ENCODE measurements at regions not wholly inside any gene's neighbourhood (a gene's known extent, or its start where the extent isn't known, plus 50 kb on each side); places are given as distances from the start of the nearest gene placed in this dataset.
A peak's percentile ranks its signal among the peaks of the same experiment; 100 is the strongest.

DNA sequence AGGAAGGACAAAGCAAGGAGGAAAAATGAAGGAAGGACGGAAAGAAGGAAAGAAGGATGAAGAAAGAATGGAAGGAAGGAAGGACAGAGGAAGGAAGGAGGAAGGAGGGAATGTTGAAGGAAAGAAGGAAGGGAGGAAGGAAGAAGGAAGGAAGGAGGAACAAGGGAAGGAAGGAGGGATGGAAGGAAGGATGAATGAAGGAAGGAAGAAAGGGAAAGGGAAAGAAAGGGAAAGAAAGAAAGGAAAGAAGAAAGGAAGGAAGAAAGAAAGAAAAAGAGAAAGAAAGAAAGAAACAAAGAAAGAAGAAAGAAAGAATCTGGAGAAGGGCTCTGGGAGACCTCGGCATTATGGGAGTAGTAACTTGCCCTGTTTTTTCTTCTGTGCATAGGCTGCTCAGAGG is 70.8 kb upstream of the SHISA3 start:
- peaks cover 10% of the 10 kb centered on the region; the same call in 1 of the 2 replicates for H3K9me3 Mint-ChIP-seq
- no peaks in the 10 kb centered on the region for H3K36me3 Mint-ChIP-seq
- POLR2A ChIA-PET = no interaction called here
- peaks cover 3% of the 10 kb centered on the region; the same call in 1 of the 2 replicates for H3K27me3 Mint-ChIP-seq (ENCODE audit: low read depth)
- ATAC-seq (no peak), DNase-seq (ENCODE audit: low spot score) (no peak)
- H3K4me3 Mint-ChIP-seq = no peak overlapping the region
- H3K4me1 Mint-ChIP-seq = peaks cover 21% of the 10 kb centered on the region
- TF ChIP-seq, protein P1, sequence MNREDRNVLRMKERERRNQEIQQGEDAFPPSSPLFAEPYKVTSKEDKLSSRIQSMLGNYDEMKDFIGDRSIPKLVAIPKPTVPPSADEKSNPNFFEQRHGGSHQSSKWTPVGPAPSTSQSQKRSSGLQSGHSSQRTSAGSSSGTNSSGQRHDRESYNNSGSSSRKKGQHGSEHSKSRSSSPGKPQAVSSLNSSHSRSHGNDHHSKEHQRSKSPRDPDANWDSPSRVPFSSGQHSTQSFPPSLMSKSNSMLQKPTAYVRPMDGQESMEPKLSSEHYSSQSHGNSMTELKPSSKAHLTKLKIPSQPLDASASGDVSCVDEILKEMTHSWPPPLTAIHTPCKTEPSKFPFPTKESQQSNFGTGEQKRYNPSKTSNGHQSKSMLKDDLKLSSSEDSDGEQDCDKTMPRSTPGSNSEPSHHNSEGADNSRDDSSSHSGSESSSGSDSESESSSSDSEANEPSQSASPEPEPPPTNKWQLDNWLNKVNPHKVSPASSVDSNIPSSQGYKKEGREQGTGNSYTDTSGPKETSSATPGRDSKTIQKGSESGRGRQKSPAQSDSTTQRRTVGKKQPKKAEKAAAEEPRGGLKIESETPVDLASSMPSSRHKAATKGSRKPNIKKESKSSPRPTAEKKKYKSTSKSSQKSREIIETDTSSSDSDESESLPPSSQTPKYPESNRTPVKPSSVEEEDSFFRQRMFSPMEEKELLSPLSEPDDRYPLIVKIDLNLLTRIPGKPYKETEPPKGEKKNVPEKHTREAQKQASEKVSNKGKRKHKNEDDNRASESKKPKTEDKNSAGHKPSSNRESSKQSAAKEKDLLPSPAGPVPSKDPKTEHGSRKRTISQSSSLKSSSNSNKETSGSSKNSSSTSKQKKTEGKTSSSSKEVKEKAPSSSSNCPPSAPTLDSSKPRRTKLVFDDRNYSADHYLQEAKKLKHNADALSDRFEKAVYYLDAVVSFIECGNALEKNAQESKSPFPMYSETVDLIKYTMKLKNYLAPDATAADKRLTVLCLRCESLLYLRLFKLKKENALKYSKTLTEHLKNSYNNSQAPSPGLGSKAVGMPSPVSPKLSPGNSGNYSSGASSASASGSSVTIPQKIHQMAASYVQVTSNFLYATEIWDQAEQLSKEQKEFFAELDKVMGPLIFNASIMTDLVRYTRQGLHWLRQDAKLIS (CRISPR knock-in tag; IDR thresholded peaks at IDR 0.05; ENCODE audit: borderline replicate concordance) = no peak
- TF ChIP-seq, protein P2, sequence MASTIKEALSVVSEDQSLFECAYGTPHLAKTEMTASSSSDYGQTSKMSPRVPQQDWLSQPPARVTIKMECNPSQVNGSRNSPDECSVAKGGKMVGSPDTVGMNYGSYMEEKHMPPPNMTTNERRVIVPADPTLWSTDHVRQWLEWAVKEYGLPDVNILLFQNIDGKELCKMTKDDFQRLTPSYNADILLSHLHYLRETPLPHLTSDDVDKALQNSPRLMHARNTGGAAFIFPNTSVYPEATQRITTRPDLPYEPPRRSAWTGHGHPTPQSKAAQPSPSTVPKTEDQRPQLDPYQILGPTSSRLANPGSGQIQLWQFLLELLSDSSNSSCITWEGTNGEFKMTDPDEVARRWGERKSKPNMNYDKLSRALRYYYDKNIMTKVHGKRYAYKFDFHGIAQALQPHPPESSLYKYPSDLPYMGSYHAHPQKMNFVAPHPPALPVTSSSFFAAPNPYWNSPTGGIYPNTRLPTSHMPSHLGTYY (CRISPR knock-in tag; IDR thresholded peaks at IDR 0.05) = no peak
- TF ChIP-seq SMAD4 (CRISPR knock-in tag; IDR thresholded peaks at IDR 0.05) = no peak
- TF ChIP-seq, protein P3, sequence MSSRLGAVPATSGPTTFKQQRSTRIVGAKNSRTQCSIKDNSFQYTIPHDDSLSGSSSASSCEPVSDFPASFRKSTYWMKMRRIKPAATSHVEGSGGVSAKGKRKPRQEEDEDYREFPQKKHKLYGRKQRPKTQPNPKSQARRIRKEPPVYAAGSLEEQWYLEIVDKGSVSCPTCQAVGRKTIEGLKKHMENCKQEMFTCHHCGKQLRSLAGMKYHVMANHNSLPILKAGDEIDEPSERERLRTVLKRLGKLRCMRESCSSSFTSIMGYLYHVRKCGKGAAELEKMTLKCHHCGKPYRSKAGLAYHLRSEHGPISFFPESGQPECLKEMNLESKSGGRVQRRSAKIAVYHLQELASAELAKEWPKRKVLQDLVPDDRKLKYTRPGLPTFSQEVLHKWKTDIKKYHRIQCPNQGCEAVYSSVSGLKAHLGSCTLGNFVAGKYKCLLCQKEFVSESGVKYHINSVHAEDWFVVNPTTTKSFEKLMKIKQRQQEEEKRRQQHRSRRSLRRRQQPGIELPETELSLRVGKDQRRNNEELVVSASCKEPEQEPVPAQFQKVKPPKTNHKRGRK (CRISPR knock-in tag; IDR thresholded peaks at IDR 0.05; ENCODE audit: borderline replicate concordance) = 0 out of 2 replicates have a peak, but pooled peaks have one; percentile 44
- TF ChIP-seq, protein P4, sequence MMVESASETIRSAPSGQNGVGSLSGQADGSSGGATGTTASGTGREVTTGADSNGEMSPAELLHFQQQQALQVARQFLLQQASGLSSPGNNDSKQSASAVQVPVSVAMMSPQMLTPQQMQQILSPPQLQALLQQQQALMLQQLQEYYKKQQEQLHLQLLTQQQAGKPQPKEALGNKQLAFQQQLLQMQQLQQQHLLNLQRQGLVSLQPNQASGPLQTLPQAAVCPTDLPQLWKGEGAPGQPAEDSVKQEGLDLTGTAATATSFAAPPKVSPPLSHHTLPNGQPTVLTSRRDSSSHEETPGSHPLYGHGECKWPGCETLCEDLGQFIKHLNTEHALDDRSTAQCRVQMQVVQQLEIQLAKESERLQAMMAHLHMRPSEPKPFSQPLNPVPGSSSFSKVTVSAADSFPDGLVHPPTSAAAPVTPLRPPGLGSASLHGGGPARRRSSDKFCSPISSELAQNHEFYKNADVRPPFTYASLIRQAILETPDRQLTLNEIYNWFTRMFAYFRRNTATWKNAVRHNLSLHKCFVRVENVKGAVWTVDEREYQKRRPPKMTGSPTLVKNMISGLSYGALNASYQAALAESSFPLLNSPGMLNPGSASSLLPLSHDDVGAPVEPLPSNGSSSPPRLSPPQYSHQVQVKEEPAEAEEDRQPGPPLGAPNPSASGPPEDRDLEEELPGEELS (CRISPR knock-in tag; IDR thresholded peaks at IDR 0.05) = no peak
- TF ChIP-seq ZBTB21 (CRISPR knock-in tag; IDR thresholded peaks at IDR 0.05; ENCODE audit: borderline replicate concordance) = no peak
- no peak for TF ChIP-seq SOX15 (CRISPR knock-in tag; IDR thresholded peaks at IDR 0.05)
- no peak for TF ChIP-seq ZNF396 (CRISPR knock-in tag; IDR thresholded peaks at IDR 0.05; ENCODE audit: borderline replicate concordance)
- TF ChIP-seq ETV6 (CRISPR knock-in tag; IDR thresholded peaks at IDR 0.05) = no peak
- H3K27ac Mint-ChIP-seq = no peak overlapping the region
- CTCF ChIA-PET = no interaction called here

DNA sequence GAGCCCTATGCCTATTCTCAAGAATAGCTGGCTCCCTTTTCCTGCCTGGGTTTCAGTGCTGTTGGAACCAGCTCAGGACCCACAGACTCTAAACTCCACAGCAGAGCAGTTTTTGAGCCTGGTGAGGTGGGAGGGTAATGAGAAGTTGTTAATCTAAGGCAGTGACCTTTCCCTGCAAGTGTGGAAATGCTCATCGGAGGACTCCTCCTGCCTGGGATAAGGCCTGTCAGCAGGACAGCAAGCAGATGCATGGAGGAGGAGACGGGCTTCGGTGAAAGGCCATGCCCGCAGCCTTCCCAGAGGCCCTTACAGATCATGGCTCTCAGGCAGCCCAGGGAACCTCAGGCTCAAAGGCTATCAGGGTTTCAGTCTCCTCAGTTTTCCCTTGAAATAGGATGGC is 70.0 kb upstream of the SHISA3 start:
- Mint-ChIP-seq H3K36me3 (no peaks in the 10 kb centered on the region), H3K4me3 (no peak overlapping the region), H3K9me3 (peaks cover 10% of the 10 kb centered on the region; the same call in 1 of the 2 replicates), H3K4me1 (peaks cover 21% of the 10 kb centered on the region), H3K27me3 (ENCODE audit: low read depth) (peaks cover 3% of the 10 kb centered on the region; the same call in 1 of the 2 replicates), H3K27ac (no peak overlapping the region)
- ChIA-PET POLR2A (no interaction called here), CTCF (interaction anchor here (0.6 kb wide), 1 partner anchor 44 kb away, joined by 3 read pairs; no protein-coding TSS in a partner anchor)
- DNase-seq (ENCODE audit: low spot score) (no peak), ATAC-seq (peak; percentile 46)
- TF ChIP-seq NR2C2 (CRISPR knock-in tag; IDR thresholded peaks at IDR 0.05) (no peak), ZBTB21 (CRISPR knock-in tag; IDR thresholded peaks at IDR 0.05; ENCODE audit: borderline replicate concordance) (no peak), JAZF1 (CRISPR knock-in tag; IDR thresholded peaks at IDR 0.05) (no peak), NR1H2 (CRISPR knock-in tag; IDR thresholded peaks at IDR 0.05) (no peak), JUN (CRISPR knock-in tag; IDR thresholded peaks at IDR 0.05) (no peak), ELF4 (CRISPR knock-in tag; IDR thresholded peaks at IDR 0.05; ENCODE audit: low read depth) (no peak), TCF7 (CRISPR knock-in tag; IDR thresholded peaks at IDR 0.05; ENCODE audit: low read depth) (no peak), ZNF263 (CRISPR knock-in tag; IDR thresholded peaks at IDR 0.05; ENCODE audit: low read depth) (no peak), HMGA2 (CRISPR knock-in tag; IDR thresholded peaks at IDR 0.05) (no peak), TP53 (CRISPR knock-in tag; IDR thresholded peaks at IDR 0.05) (no peak), TEAD4 (CRISPR knock-in tag; IDR thresholded peaks at IDR 0.05) (no peak)
- TF ChIP-seq, protein P5, sequence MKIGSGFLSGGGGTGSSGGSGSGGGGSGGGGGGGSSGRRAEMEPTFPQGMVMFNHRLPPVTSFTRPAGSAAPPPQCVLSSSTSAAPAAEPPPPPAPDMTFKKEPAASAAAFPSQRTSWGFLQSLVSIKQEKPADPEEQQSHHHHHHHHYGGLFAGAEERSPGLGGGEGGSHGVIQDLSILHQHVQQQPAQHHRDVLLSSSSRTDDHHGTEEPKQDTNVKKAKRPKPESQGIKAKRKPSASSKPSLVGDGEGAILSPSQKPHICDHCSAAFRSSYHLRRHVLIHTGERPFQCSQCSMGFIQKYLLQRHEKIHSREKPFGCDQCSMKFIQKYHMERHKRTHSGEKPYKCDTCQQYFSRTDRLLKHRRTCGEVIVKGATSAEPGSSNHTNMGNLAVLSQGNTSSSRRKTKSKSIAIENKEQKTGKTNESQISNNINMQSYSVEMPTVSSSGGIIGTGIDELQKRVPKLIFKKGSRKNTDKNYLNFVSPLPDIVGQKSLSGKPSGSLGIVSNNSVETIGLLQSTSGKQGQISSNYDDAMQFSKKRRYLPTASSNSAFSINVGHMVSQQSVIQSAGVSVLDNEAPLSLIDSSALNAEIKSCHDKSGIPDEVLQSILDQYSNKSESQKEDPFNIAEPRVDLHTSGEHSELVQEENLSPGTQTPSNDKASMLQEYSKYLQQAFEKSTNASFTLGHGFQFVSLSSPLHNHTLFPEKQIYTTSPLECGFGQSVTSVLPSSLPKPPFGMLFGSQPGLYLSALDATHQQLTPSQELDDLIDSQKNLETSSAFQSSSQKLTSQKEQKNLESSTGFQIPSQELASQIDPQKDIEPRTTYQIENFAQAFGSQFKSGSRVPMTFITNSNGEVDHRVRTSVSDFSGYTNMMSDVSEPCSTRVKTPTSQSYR (CRISPR knock-in tag; IDR thresholded peaks at IDR 0.05) = no peak
- TF ChIP-seq, protein P6, sequence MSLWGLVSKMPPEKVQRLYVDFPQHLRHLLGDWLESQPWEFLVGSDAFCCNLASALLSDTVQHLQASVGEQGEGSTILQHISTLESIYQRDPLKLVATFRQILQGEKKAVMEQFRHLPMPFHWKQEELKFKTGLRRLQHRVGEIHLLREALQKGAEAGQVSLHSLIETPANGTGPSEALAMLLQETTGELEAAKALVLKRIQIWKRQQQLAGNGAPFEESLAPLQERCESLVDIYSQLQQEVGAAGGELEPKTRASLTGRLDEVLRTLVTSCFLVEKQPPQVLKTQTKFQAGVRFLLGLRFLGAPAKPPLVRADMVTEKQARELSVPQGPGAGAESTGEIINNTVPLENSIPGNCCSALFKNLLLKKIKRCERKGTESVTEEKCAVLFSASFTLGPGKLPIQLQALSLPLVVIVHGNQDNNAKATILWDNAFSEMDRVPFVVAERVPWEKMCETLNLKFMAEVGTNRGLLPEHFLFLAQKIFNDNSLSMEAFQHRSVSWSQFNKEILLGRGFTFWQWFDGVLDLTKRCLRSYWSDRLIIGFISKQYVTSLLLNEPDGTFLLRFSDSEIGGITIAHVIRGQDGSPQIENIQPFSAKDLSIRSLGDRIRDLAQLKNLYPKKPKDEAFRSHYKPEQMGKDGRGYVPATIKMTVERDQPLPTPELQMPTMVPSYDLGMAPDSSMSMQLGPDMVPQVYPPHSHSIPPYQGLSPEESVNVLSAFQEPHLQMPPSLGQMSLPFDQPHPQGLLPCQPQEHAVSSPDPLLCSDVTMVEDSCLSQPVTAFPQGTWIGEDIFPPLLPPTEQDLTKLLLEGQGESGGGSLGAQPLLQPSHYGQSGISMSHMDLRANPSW (CRISPR knock-in tag; conservative IDR thresholded peaks at IDR 0.05; ENCODE audit: low read depth) = no peak

All from WTC11 (cell line).